ENCODE measurements at regions not wholly inside any gene's neighbourhood (a gene's known extent, or its start where the extent isn't known, plus 50 kb on each side); places are given as distances from the start of the nearest gene placed in this dataset.

DNA sequence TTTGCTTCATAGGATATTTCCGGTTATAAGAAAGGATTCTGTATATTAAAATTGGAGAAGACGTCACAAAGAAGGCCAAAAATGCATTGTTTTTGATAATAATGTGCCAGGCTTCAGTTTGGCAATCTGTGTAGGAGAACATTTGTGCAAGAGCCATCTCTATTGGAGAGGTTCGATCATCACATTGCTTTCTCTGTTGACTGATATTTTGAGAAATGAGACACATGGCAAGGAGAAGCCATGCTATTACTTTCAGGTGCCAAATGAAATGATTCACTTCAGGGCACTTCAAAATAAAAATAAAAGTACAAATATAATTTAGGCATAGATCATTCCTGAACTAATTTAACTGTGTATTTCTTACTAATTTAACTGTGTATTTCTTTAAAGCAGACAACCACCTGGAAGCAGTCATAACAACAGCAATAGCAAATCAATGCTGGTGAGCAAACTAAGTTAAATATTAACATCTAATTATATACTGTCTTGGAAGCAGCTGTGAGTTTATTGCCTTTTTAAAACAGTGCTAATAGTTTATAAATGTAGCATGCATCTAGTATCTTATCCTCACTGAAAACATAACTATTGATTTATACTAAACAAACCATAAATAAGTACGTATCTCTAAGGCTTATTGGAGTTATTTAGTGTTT lies 50.2 kb upstream of the CHST9 start:
- TF ChIP-seq, protein P1, sequence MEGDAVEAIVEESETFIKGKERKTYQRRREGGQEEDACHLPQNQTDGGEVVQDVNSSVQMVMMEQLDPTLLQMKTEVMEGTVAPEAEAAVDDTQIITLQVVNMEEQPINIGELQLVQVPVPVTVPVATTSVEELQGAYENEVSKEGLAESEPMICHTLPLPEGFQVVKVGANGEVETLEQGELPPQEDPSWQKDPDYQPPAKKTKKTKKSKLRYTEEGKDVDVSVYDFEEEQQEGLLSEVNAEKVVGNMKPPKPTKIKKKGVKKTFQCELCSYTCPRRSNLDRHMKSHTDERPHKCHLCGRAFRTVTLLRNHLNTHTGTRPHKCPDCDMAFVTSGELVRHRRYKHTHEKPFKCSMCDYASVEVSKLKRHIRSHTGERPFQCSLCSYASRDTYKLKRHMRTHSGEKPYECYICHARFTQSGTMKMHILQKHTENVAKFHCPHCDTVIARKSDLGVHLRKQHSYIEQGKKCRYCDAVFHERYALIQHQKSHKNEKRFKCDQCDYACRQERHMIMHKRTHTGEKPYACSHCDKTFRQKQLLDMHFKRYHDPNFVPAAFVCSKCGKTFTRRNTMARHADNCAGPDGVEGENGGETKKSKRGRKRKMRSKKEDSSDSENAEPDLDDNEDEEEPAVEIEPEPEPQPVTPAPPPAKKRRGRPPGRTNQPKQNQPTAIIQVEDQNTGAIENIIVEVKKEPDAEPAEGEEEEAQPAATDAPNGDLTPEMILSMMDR (conservative IDR thresholded peaks at IDR 0.05) = no peak
- no CpG with 5 or more reads among the region's 4 CpGs for WGBS (ENCODE audit: extremely low coverage, insufficient read length, low lambda C conversion rate)
- Histone ChIP-seq H2BK15ac (ENCODE audit: low read depth, low read length) (no peak overlapping the region), H3K27ac (ENCODE audit: insufficient read length, low read depth, low read length) (no peak overlapping the region), H3K23ac (ENCODE audit: insufficient read length, low read depth, low read length) (no peak overlapping the region), H3K14ac (ENCODE audit: insufficient read depth, low read length) (no peak overlapping the region), H3K56ac (ENCODE audit: insufficient read length, low read depth, low read length) (no peak overlapping the region), H3K9me3 (ENCODE audit: control insufficient read depth, low read depth, low read length) (no peaks in the 10 kb centered on the region), H3K18ac (ENCODE audit: insufficient read length, low read depth, low read length) (no peak overlapping the region), H2BK20ac (ENCODE audit: low read depth, low read length, poor library complexity, severe bottlenecking) (no peak overlapping the region), H3K9ac (ENCODE audit: extremely low read depth, insufficient read length, low read length) (no peak overlapping the region), H3K27me3 (ENCODE audit: insufficient read depth, low read length) (no peaks in the 10 kb centered on the region), H2AK5ac (ENCODE audit: insufficient read length, low read length) (no peak overlapping the region), H3K79me2 (ENCODE audit: insufficient read depth, low read length) (no peaks in the 10 kb centered on the region), H2BK5ac (ENCODE audit: insufficient read length, low read length) (no peak overlapping the region), H4K8ac (replicated peaks; ENCODE audit: insufficient read length, low read depth, low read length) (no peak overlapping the region), H3K4me2 (ENCODE audit: insufficient read depth, insufficient read length, low read length) (no peak overlapping the region), H2BK120ac (ENCODE audit: low read depth, low read length, poor library complexity, severe bottlenecking) (no peak overlapping the region), H4K5ac (ENCODE audit: insufficient read length, low read depth, low read length) (no peak overlapping the region), H3K4me1 (ENCODE audit: insufficient read depth, low read length) (peaks cover 2% of the 10 kb centered on the region; the same call in 1 of the 2 replicates), H4K20me1 (ENCODE audit: control insufficient read depth, insufficient read depth, insufficient read length) (no peaks in the 10 kb centered on the region), H3K23me2 (ENCODE audit: insufficient read length, low read depth, low read length, poor library complexity, severe bottlenecking) (no peaks in the 10 kb centered on the region), H3K4ac (ENCODE audit: low read depth, low read length) (no peak overlapping the region), H3T11ph (ENCODE audit: low read length) (no peak overlapping the region), H3K79me1 (ENCODE audit: insufficient read depth, low read depth, low read length, poor library complexity, severe bottlenecking) (no peaks in the 10 kb centered on the region), H2AFZ (ENCODE audit: low read length) (no peak overlapping the region), H4K91ac (ENCODE audit: insufficient read length, low read depth, low read length) (no peak overlapping the region), H2BK12ac (ENCODE audit: insufficient read length, low read depth, low read length) (no peak overlapping the region)
- Mint-ChIP-seq H3K9me3 (no peaks in the 10 kb centered on the region), H3K27me3 (ENCODE audit: low read depth) (no peaks in the 10 kb centered on the region), H3K27ac (no peak overlapping the region), H3K4me3 (no peak overlapping the region), H3K36me3 (ENCODE audit: insufficient read depth in 1 of 3, low read depth in 3 of 3) (no peaks in the 10 kb centered on the region), H3K4me1 (peaks cover 23 to 29% of the 10 kb centered on the region in 2 experiments)
- no peak for DNase-seq
